ENCODE measurements at regions not wholly inside any gene's neighbourhood (a gene's known extent, or its start where the extent isn't known, plus 50 kb on each side); places are given as distances from the start of the nearest gene placed in this dataset.
"Not testable (repeated sequence)": the region's sequence is repeated elsewhere in the genome, so short reads cannot be mapped to it uniquely, and the experiment has no call there.

- Histone ChIP-seq H3K9me3 (ENCODE audit: severe bottlenecking) (no peaks in the 10 kb centered on the region), H3K27ac (ENCODE audit: poor library complexity, severe bottlenecking) (no peak overlapping the region), H3K27me3 (ENCODE audit: insufficient read depth, poor library complexity, severe bottlenecking) (peaks cover 3% of the 10 kb centered on the region), H3K36me3 (ENCODE audit: low read depth) (no peaks in the 10 kb centered on the region), H3K4me3 (ENCODE audit: severe bottlenecking) (no peak overlapping the region), H3K4me1 (ENCODE audit: insufficient read depth, poor library complexity, severe bottlenecking) (no peaks in the 10 kb centered on the region)
- DNase-seq (ENCODE audit: low spot score) (no peak), ATAC-seq (ENCODE audit: low read depth) (no peak; the same call in 2 of the 3 replicates)
- peak; percentile 23 for TF ChIP-seq CTCF (IDR thresholded peaks at IDR 0.05; ENCODE audit: poor library complexity, severe bottlenecking)
Observed at GRCh38 chr5:131005963-131006684, 158.9 kb downstream of the HINT1 start.

GRCh38 chr5:131001507-131001906 is 163.5 kb downstream of the HINT1 start:
- Histone ChIP-seq H3K9me3 (ENCODE audit: severe bottlenecking) (no peaks in the 10 kb centered on the region), H3K27ac (ENCODE audit: poor library complexity, severe bottlenecking) (no peak overlapping the region), H3K4me3 (ENCODE audit: severe bottlenecking) (no peak overlapping the region), H3K4me1 (ENCODE audit: insufficient read depth, poor library complexity, severe bottlenecking) (no peaks in the 10 kb centered on the region), H3K27me3 (ENCODE audit: insufficient read depth, poor library complexity, severe bottlenecking) (peaks cover 3% of the 10 kb centered on the region), H3K36me3 (ENCODE audit: low read depth) (no peaks in the 10 kb centered on the region)
- no peak for TF ChIP-seq CTCF (IDR thresholded peaks at IDR 0.05; ENCODE audit: poor library complexity, severe bottlenecking)
- DNase-seq (ENCODE audit: low spot score) (no peak), ATAC-seq (ENCODE audit: low read depth) (no peak)

- DNase-seq (ENCODE audit: low spot score): no peak
- Histone ChIP-seq H3K36me3 (ENCODE audit: low read depth) (no peaks in the 10 kb centered on the region), H3K27ac (ENCODE audit: poor library complexity, severe bottlenecking) (no peak overlapping the region), H3K4me3 (ENCODE audit: severe bottlenecking) (no peak overlapping the region), H3K4me1 (ENCODE audit: insufficient read depth, poor library complexity, severe bottlenecking) (no peaks in the 10 kb centered on the region), H3K9me3 (ENCODE audit: severe bottlenecking) (no peaks in the 10 kb centered on the region), H3K27me3 (ENCODE audit: insufficient read depth, poor library complexity, severe bottlenecking) (peaks cover 3% of the 10 kb centered on the region)
- no peak for ATAC-seq (ENCODE audit: low read depth)
- TF ChIP-seq CTCF (IDR thresholded peaks at IDR 0.05; ENCODE audit: poor library complexity, severe bottlenecking): no peak
Observed at GRCh38 chr5:131000289-131000688, 164.8 kb downstream of the HINT1 start.

GRCh38 chr5:130996720-130997119 is 168.3 kb downstream of the HINT1 start:
- not testable (repeated sequence) for ATAC-seq (ENCODE audit: low read depth); H3K27ac ChIP-seq (ENCODE audit: poor library complexity, severe bottlenecking); H3K4me1 ChIP-seq (ENCODE audit: insufficient read depth, poor library complexity, severe bottlenecking); DNase-seq (ENCODE audit: low spot score); H3K27me3 ChIP-seq (ENCODE audit: insufficient read depth, poor library complexity, severe bottlenecking); H3K36me3 ChIP-seq (ENCODE audit: low read depth); H3K4me3 ChIP-seq (ENCODE audit: severe bottlenecking); H3K9me3 ChIP-seq (ENCODE audit: severe bottlenecking)
- peak; percentile 18 for TF ChIP-seq CTCF (IDR thresholded peaks at IDR 0.05; ENCODE audit: poor library complexity, severe bottlenecking)

- DNase-seq (ENCODE audit: low spot score) (no peak), ATAC-seq (ENCODE audit: low read depth) (no peak)
- H3K36me3 ChIP-seq (ENCODE audit: low read depth): no peaks in the 10 kb centered on the region
- no peak overlapping the region for H3K27ac ChIP-seq (ENCODE audit: poor library complexity, severe bottlenecking)
- no peaks in the 10 kb centered on the region for H3K27me3 ChIP-seq (ENCODE audit: insufficient read depth, poor library complexity, severe bottlenecking)
- H3K4me3 ChIP-seq (ENCODE audit: severe bottlenecking): no peak overlapping the region
- H3K4me1 ChIP-seq (ENCODE audit: insufficient read depth, poor library complexity, severe bottlenecking): no peaks in the 10 kb centered on the region
- no peaks in the 10 kb centered on the region for H3K9me3 ChIP-seq (ENCODE audit: severe bottlenecking)
- no peak for TF ChIP-seq CTCF (IDR thresholded peaks at IDR 0.05; ENCODE audit: poor library complexity, severe bottlenecking)
Observed at GRCh38 chr5:130995851-130996250, 169.2 kb downstream of the HINT1 start.
